ENCODE measurements at regions not wholly inside any gene's neighbourhood (a gene's known extent, or its start where the extent isn't known, plus 50 kb on each side); places are given as distances from the start of the nearest gene placed in this dataset.

- no peak overlapping the region for H3K27ac ChIP-seq (ENCODE audit: low read depth, low read length, poor library complexity, severe bottlenecking)
- H3K36me3 ChIP-seq (ENCODE audit: insufficient read depth, low read length), result no peaks in the 10 kb centered on the region
- intact Hi-C loops (cut with micrococcal nuclease; ENCODE audit: unreplicated experiment), result no loop called here
- H2AFZ ChIP-seq (ENCODE audit: low read length), result no peak overlapping the region
- ChIA-PET CTCF (ENCODE audit: unreplicated experiment) (no interaction called here), POLR2A (interaction anchor here (1.3 kb wide), 1 partner anchor 13 kb away, joined by 4 read pairs; no protein-coding TSS in a partner anchor)
- H3K9me2 ChIP-seq (ENCODE audit: insufficient read depth, low read length), result no peaks in the 10 kb centered on the region
- H3K9me3 ChIP-seq (ENCODE audit: low read length), result peaks cover 13% of the 10 kb centered on the region
- BruUV-seq (replicated peaks), result no TSS peak
- H3K79me2 ChIP-seq (ENCODE audit: insufficient read depth, low read depth, low read length), result no peaks in the 10 kb centered on the region
- H3K4me2 ChIP-seq (ENCODE audit: low read length), result no peak overlapping the region
- no peak for DNase-seq (ENCODE audit: low spot score)
- TF ChIP-seq EZH2phosphoT487 (IDR thresholded peaks at IDR 0.05; ENCODE audit: borderline replicate concordance, low read depth, low read length), result no peak
- TF ChIP-seq CTCF (conservative IDR thresholded peaks at IDR 0.05; ENCODE audit: low read length), result no peak
- no peaks in the 10 kb centered on the region for H4K20me1 ChIP-seq (ENCODE audit: insufficient read depth, low read length)
- H3K4me3 ChIP-seq (ENCODE audit: low read depth, low read length, poor library complexity, severe bottlenecking), result no peak overlapping the region
- no peaks in the 10 kb centered on the region for H3K4me1 ChIP-seq (ENCODE audit: insufficient read depth, low read length, poor library complexity, severe bottlenecking)
These were observed 64.4 kb upstream of the DUSP22 start for GRCh38 chr6:227812-228338.

- Histone ChIP-seq H3K9me2 (ENCODE audit: insufficient read depth, low read length) (no peaks in the 10 kb centered on the region), H3K9me3 (ENCODE audit: low read length) (peaks cover 13% of the 10 kb centered on the region), H2AFZ (ENCODE audit: low read length) (no peak overlapping the region), H3K79me2 (ENCODE audit: insufficient read depth, low read depth, low read length) (no peaks in the 10 kb centered on the region), H3K27ac (ENCODE audit: low read depth, low read length, poor library complexity, severe bottlenecking) (no peak overlapping the region), H3K36me3 (ENCODE audit: insufficient read depth, low read length) (no peaks in the 10 kb centered on the region), H4K20me1 (ENCODE audit: insufficient read depth, low read length) (no peaks in the 10 kb centered on the region), H3K4me2 (ENCODE audit: low read length) (no peak overlapping the region), H3K4me3 (ENCODE audit: low read depth, low read length, poor library complexity, severe bottlenecking) (no peak overlapping the region), H3K4me1 (ENCODE audit: insufficient read depth, low read length, poor library complexity, severe bottlenecking) (no peaks in the 10 kb centered on the region)
- intact Hi-C loops (cut with micrococcal nuclease; ENCODE audit: unreplicated experiment), result no loop called here
- POLR2A ChIA-PET, result no interaction called here
- TF ChIP-seq EZH2phosphoT487 (IDR thresholded peaks at IDR 0.05; ENCODE audit: borderline replicate concordance, low read depth, low read length) (no peak), CTCF (conservative IDR thresholded peaks at IDR 0.05; ENCODE audit: low read length) (no peak)
- DNase-seq (ENCODE audit: low spot score), result no peak
- no TSS peak for BruUV-seq (replicated peaks)
- CTCF ChIA-PET (ENCODE audit: unreplicated experiment), result no interaction called here
These were observed 63.2 kb upstream of the DUSP22 start for GRCh38 chr6:228881-229651.

- TF ChIP-seq CTCF (conservative IDR thresholded peaks at IDR 0.05; ENCODE audit: low read length) (no peak), EZH2phosphoT487 (IDR thresholded peaks at IDR 0.05; ENCODE audit: borderline replicate concordance, low read depth, low read length) (no peak)
- Histone ChIP-seq H3K4me3 (ENCODE audit: low read depth, low read length, poor library complexity, severe bottlenecking) (no peak overlapping the region), H3K4me1 (ENCODE audit: insufficient read depth, low read length, poor library complexity, severe bottlenecking) (peaks cover 24% of the 10 kb centered on the region), H3K4me2 (ENCODE audit: low read length) (no peak overlapping the region), H2AFZ (ENCODE audit: low read length) (no peak overlapping the region), H3K36me3 (ENCODE audit: insufficient read depth, low read length) (no peaks in the 10 kb centered on the region), H3K9me3 (ENCODE audit: low read length) (peaks cover 13% of the 10 kb centered on the region), H3K79me2 (ENCODE audit: insufficient read depth, low read depth, low read length) (no peaks in the 10 kb centered on the region), H3K9me2 (ENCODE audit: insufficient read depth, low read length) (no peaks in the 10 kb centered on the region), H4K20me1 (ENCODE audit: insufficient read depth, low read length) (no peaks in the 10 kb centered on the region), H3K27ac (ENCODE audit: low read depth, low read length, poor library complexity, severe bottlenecking) (no peak overlapping the region)
- ChIA-PET CTCF (ENCODE audit: unreplicated experiment) (no interaction called here), POLR2A (interaction anchor here (1.1 to 2.0 kb wide), 2 partner anchors 11 to 16 kb away, joined by 3 to 12 read pairs; no protein-coding TSS in a partner anchor)
- no TSS peak for BruUV-seq (replicated peaks)
- intact Hi-C loops (cut with micrococcal nuclease; ENCODE audit: unreplicated experiment), result no loop called here
- no peak for DNase-seq (ENCODE audit: low spot score)
These were observed 60.5 kb upstream of the DUSP22 start for GRCh38 chr6:231779-232178.
